Colonic mucosa (tissue), 4 donors: ENCODE measurements at regions not wholly inside any gene's neighbourhood (a gene's known extent, or its start where the extent isn't known, plus 50 kb on each side); places are given as distances from the start of the nearest gene placed in this dataset.

Experiments
- DNase-seq: peaks from one replicate; pipeline ENCODE4 v3.0.0-alpha.2; 2020
- H3K27ac ChIP-seq: fragments of 200-600 bp; one replicate; pipeline ENCODE4 v1.8.0; 2021
- H3K27me3 ChIP-seq: fragments of 200-600 bp; one replicate; pipeline ENCODE4 v1.8.0; 2021
- H3K36me3 ChIP-seq: fragments of 200-600 bp; one replicate; pipeline ENCODE4 v1.8.0; 2021
- H3K4me1 ChIP-seq: fragments of 200-600 bp; one replicate; pipeline ENCODE4 v1.8.0; 2021; ENCODE audit warnings: mild to moderate bottlenecking
- H3K4me3 ChIP-seq: fragments of 200-600 bp; one replicate; pipeline ENCODE4 v1.8.0; 2021
- H3K9ac ChIP-seq, 2 donors: one replicate each; pipeline ENCODE4 v1.7.0; 2013; ENCODE audit warnings: control low read depth in 2 of 2, low read depth in 2 of 2, low read length in 2 of 2
- H3K9me3 ChIP-seq: fragments of 200-600 bp; one replicate; pipeline ENCODE4 v1.8.0; 2021
- intact Hi-C: fragments of 100-400 bp; cut with DNase I; formaldehyde crosslinking; loops from one replicate; pipeline ENCODE4 v1.14.1; 2022
- TF ChIP-seq, protein P1 (sequence below): fragments of 200-600 bp; IDR thresholded peaks from one replicate; pipeline ENCODE4 v1.8.0; 2022; ENCODE audit warnings: antibody characterized with exemption, mild to moderate bottlenecking
- donor health status: healthy.
- donor health status: DM: no; HTN: no; CAD: no.
- donor health status: DM: no; HTN: no; CAD: no.

DNA sequence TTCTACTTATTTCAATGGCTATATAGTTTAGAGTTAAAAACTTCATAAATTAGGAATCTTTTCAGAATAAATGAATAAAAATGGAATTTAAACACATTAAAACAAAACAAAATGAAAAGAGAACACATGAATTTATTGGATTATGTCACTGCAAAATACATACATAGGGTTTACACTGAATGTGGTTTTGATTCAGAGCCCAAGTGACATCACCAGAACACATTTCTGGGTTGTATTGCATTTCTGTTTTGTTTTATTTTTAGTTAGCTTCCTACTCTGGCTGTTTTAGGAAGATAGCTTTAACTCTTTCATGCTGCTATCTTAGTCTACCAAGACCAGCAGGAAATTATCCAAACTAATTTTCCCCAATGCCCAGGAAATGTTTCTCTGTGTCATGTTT is 1935.0 kb downstream of the EFNA5 start:
- DNase-seq, result no peak
- Histone ChIP-seq H3K27me3 (no peaks in the 10 kb centered on the region), H3K9ac (no peak overlapping the region), H3K27ac (no peak overlapping the region), H3K9me3 (no peaks in the 10 kb centered on the region), H3K4me1 (no peaks in the 10 kb centered on the region), H3K4me3 (no peak overlapping the region), H3K36me3 (no peaks in the 10 kb centered on the region)
- intact Hi-C loops, result no loop called here
- TF ChIP-seq, protein P1, sequence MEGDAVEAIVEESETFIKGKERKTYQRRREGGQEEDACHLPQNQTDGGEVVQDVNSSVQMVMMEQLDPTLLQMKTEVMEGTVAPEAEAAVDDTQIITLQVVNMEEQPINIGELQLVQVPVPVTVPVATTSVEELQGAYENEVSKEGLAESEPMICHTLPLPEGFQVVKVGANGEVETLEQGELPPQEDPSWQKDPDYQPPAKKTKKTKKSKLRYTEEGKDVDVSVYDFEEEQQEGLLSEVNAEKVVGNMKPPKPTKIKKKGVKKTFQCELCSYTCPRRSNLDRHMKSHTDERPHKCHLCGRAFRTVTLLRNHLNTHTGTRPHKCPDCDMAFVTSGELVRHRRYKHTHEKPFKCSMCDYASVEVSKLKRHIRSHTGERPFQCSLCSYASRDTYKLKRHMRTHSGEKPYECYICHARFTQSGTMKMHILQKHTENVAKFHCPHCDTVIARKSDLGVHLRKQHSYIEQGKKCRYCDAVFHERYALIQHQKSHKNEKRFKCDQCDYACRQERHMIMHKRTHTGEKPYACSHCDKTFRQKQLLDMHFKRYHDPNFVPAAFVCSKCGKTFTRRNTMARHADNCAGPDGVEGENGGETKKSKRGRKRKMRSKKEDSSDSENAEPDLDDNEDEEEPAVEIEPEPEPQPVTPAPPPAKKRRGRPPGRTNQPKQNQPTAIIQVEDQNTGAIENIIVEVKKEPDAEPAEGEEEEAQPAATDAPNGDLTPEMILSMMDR, result no peak

DNA sequence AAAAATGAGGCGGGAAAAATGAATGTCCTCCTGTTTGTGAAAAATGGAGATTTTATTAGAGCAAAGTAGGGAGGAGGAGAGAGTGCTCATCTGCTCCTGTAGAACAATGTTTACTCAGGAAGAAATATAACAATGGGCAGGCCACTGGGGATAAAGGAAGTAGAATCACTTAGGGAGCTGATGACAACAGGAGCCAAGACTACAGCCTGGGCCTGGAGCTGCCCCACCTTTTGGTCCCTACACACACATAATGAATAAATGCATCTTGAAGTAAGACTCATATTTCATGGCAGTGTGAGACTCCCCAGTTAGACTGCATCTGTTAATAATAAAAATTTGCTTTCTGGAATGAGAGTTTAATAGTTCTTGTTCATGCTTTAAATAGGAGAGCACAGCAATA is 1939.8 kb downstream of the EFNA5 start:
- DNase-seq, result no peak
- Histone ChIP-seq H3K4me3 (no peak overlapping the region), H3K36me3 (no peaks in the 10 kb centered on the region), H3K9ac (no peak overlapping the region), H3K27ac (no peak overlapping the region), H3K4me1 (no peaks in the 10 kb centered on the region), H3K27me3 (no peaks in the 10 kb centered on the region), H3K9me3 (no peaks in the 10 kb centered on the region)
- intact Hi-C loops, result no loop called here
- TF ChIP-seq, protein P1, result no peak

DNA sequence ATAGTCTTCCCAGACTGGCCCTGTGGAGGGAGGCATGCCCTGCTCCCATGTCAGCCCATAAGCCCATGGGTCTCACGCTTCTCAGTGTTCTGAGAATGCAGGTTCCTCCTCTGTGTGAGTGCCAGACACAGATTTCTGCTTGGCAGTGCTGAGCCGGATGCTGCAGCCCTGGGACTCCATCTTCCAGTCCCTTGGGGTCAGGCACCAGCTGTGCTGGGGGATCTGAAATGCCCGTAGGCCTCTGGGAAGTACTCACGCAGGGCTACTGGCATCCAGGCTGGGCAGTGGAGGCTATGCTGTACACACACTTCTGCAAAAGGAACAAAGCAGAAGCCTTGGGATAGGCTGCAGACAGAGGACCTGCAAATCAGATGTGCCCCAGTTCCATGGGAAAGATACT is 1944.6 kb downstream of the EFNA5 start:
- Histone ChIP-seq H3K36me3 (no peaks in the 10 kb centered on the region), H3K27me3 (no peaks in the 10 kb centered on the region), H3K4me3 (no peak overlapping the region), H3K9me3 (no peaks in the 10 kb centered on the region), H3K9ac (no peak overlapping the region), H3K27ac (no peak overlapping the region), H3K4me1 (no peaks in the 10 kb centered on the region)
- intact Hi-C loops, result no loop called here
- DNase-seq, result no peak
- TF ChIP-seq, protein P1, result no peak

DNA sequence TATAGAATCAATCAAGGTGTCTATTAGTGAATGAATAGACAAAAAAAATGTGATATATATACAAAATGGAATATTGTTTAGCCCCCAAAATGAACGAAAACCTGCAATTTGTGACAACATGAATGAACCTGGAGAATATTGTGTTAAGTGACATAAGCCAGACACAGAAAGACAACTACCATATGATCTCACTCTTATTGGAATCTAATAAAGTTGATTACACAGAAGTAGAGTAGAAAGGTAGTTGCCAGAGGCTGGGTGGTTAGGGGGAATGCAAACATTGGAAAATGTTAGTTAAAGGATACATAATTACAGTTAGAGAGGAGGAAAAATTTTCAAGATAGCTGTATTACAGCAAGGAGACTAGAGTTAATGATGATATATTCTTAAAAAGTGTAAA is 1962.3 kb downstream of the EFNA5 start:
- H3K27me3 ChIP-seq, result no peaks in the 10 kb centered on the region
- no peak overlapping the region for H3K4me3 ChIP-seq
- H3K9ac ChIP-seq, result no peak overlapping the region
- TF ChIP-seq, protein P1, result no peak
- no peak for DNase-seq
- H3K36me3 ChIP-seq, result no peaks in the 10 kb centered on the region
- H3K27ac ChIP-seq, result no peak overlapping the region
- H3K9me3 ChIP-seq, result no peaks in the 10 kb centered on the region
- no peaks in the 10 kb centered on the region for H3K4me1 ChIP-seq
- intact Hi-C loops, result no loop called here

DNA sequence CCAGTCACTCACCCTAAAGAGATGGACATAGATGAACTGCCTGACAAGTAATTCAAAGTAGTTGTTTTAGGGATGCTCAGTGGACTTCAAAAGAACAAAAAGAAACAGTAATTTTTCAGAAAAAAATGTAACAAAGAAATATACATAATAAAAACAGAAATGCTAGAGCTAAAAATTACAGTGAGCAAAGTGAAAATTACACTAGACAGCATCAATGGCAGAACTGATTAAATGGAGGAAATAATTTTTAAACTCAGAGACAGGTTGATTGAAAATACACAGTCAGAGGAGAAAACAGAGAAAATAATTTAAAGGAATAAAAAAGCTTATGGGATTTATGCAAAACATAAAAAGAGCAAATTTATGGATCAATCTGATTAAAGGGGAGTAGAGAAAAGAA is 1968.4 kb downstream of the EFNA5 start:
- Histone ChIP-seq H3K27ac (no peak overlapping the region), H3K36me3 (no peaks in the 10 kb centered on the region), H3K4me1 (no peaks in the 10 kb centered on the region), H3K9ac (no peak overlapping the region), H3K27me3 (no peaks in the 10 kb centered on the region), H3K9me3 (no peaks in the 10 kb centered on the region), H3K4me3 (no peak overlapping the region)
- TF ChIP-seq, protein P1, result no peak
- no peak for DNase-seq
- intact Hi-C loops, result no loop called here

DNA sequence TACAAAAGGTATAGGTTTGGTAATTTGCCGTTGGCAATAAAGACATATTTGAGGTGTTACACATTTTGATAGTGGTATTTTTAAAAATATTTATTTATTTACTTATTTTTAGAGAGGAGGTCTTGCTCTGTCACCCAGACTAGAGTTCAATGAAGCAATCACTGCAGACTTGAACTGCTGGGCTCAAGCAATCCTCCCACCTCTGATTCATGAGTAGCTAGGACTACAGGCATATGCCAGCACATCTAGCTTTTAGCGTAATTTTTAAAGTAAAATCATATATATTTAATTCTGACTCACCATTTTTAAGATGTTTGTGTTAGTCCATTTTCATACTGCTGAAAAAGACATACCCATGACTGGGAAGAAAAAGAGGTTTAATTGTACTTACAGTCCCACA is 1974.3 kb downstream of the EFNA5 start:
- Histone ChIP-seq H3K27ac (no peak overlapping the region), H3K4me1 (no peaks in the 10 kb centered on the region), H3K36me3 (no peaks in the 10 kb centered on the region), H3K4me3 (no peak overlapping the region), H3K9ac (no peak overlapping the region), H3K9me3 (no peaks in the 10 kb centered on the region), H3K27me3 (no peaks in the 10 kb centered on the region)
- intact Hi-C loops, result no loop called here
- TF ChIP-seq, protein P1, result no peak
- no peak for DNase-seq
